ENCODE measurements at regions not wholly inside any gene's neighbourhood (a gene's known extent, or its start where the extent isn't known, plus 50 kb on each side); places are given as distances from the start of the nearest gene placed in this dataset.

DNA sequence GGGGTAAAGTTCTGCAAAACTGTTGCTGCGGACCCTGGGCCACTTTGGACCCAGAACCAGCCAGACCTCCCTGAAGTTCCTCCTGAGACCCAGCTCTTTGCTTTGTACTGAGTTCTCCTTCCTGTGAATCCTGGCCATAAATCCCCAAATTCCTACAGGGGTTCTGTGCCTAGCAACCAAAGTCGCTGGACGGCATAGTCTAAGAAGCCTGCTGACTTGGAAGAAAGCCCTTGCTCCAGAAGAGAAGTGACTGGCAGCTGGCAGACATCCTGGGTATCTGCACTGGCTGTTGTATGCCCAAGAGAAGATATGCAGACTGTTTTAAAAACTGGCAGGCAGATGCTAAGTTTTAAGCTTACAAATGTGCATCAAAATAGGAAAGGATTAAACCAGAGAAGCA is 99.9 kb upstream of the SLC24A4 start:
- no peaks in the 10 kb centered on the region for H3K4me1 ChIP-seq (ENCODE audit: insufficient read depth, low read length)
- ATAC-seq (ENCODE audit: poor library complexity) (no peak), DNase-seq (no peak)
- POLR2A ChIA-PET = no interaction called here
- H3K36me3 ChIP-seq (ENCODE audit: insufficient read depth, low read length) = no peaks in the 10 kb centered on the region
- Mint-ChIP-seq H3K9me3 (no peaks in the 10 kb centered on the region), H3K4me1 (ENCODE audit: low read depth) (no peaks in the 10 kb centered on the region), H3K27ac (no peak overlapping the region), H3K27me3 (no peaks in the 10 kb centered on the region), H3K36me3 (ENCODE audit: low read depth) (no peaks in the 10 kb centered on the region), H3K4me3 (no peak overlapping the region)
- no peaks in the 10 kb centered on the region for H3K9me3 ChIP-seq (ENCODE audit: control insufficient read depth in 1 of 2, insufficient read depth in 1 of 2, low read length in 2 of 2)
- H3K4me3 ChIP-seq (ENCODE audit: low read length) = no peak overlapping the region
- CTCF ChIA-PET = no interaction called here
- no peaks in the 10 kb centered on the region for H3K27me3 ChIP-seq (ENCODE audit: control insufficient read depth in 1 of 2, insufficient read depth in 2 of 2, low read length in 2 of 2)
- intact Hi-C loops (cut with DNase I, micrococcal nuclease) = no loop called here
- H3K27ac ChIP-seq (ENCODE audit: low read depth in 1 of 2, low read length in 2 of 2) = no peak overlapping the region
- TF ChIP-seq, protein P1, sequence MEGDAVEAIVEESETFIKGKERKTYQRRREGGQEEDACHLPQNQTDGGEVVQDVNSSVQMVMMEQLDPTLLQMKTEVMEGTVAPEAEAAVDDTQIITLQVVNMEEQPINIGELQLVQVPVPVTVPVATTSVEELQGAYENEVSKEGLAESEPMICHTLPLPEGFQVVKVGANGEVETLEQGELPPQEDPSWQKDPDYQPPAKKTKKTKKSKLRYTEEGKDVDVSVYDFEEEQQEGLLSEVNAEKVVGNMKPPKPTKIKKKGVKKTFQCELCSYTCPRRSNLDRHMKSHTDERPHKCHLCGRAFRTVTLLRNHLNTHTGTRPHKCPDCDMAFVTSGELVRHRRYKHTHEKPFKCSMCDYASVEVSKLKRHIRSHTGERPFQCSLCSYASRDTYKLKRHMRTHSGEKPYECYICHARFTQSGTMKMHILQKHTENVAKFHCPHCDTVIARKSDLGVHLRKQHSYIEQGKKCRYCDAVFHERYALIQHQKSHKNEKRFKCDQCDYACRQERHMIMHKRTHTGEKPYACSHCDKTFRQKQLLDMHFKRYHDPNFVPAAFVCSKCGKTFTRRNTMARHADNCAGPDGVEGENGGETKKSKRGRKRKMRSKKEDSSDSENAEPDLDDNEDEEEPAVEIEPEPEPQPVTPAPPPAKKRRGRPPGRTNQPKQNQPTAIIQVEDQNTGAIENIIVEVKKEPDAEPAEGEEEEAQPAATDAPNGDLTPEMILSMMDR (IDR thresholded peaks at IDR 0.05) = no peak

DNA sequence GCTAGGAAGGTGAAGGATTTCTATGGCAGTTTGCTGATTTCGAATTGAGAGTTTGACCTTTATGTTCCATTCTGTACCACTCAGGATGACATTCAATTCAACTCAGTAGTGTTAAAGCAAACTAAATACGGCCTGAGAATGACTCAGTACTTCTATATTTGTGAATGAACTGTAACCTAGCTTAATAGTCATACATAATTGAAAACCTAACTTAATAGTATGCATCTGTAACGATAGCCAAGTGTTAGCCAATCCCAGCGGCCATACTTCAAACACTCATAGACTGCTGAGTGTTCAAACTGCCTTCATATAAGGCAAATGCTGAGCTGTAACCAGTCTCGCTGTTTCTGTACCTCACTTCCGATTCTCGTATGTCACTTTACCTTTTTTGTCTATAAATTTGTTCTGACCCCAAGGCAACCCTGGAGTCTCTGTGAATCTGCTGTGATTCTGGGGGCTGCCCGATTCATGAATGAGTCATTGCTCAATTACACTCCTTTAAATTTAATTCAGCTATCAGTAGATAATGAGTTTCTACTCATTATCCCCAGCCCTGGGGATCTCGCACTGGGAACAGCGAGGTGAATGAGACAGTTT is 98.5 kb upstream of the SLC24A4 start:
- no peak overlapping the region for H3K4me3 Mint-ChIP-seq
- no peaks in the 10 kb centered on the region for H3K36me3 Mint-ChIP-seq (ENCODE audit: low read depth)
- H3K27ac Mint-ChIP-seq = no peak overlapping the region
- TF ChIP-seq, protein P1 (IDR thresholded peaks at IDR 0.05) = no peak
- intact Hi-C loops (cut with DNase I, micrococcal nuclease) = no loop called here
- H3K27me3 Mint-ChIP-seq = peaks cover 5% of the 10 kb centered on the region
- Histone ChIP-seq H3K9me3 (ENCODE audit: control insufficient read depth in 1 of 2, insufficient read depth in 1 of 2, low read length in 2 of 2) (no peaks in the 10 kb centered on the region), H3K4me3 (ENCODE audit: low read length) (no peak overlapping the region), H3K4me1 (ENCODE audit: insufficient read depth, low read length) (no peaks in the 10 kb centered on the region), H3K36me3 (ENCODE audit: insufficient read depth, low read length) (no peaks in the 10 kb centered on the region), H3K27me3 (ENCODE audit: control insufficient read depth in 1 of 2, insufficient read depth in 2 of 2, low read length in 2 of 2) (no peaks in the 10 kb centered on the region), H3K27ac (ENCODE audit: low read depth in 1 of 2, low read length in 2 of 2) (no peak overlapping the region)
- H3K9me3 Mint-ChIP-seq = no peaks in the 10 kb centered on the region
- ATAC-seq (ENCODE audit: poor library complexity) = no peak
- no peak for DNase-seq
- POLR2A ChIA-PET = no interaction called here
- H3K4me1 Mint-ChIP-seq (ENCODE audit: low read depth) = no peaks in the 10 kb centered on the region
- CTCF ChIA-PET = no interaction called here

DNA sequence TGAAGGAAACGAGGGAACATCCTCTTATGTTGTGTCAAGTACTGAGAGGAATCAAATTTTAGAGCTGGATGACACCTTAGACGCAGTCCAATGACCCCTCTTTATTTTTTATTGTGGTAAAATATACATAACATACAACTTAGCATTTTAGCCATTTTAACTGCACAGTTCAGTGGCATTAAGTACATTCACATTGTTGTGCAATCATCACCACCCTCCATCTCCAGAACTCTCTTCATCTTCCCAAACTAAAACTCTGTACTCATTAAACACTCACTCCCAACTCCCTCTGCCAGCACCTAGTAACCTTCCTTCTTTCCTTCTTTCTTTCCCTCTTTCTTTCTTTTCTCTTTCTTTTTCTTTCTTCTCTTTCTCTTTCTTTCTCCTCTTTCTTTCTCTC is 97.2 kb upstream of the SLC24A4 start:
- ChIA-PET CTCF (no interaction called here), POLR2A (no interaction called here)
- H3K27ac ChIP-seq (ENCODE audit: low read depth in 1 of 2, low read length in 2 of 2) = no peak overlapping the region
- no peaks in the 10 kb centered on the region for H3K36me3 ChIP-seq (ENCODE audit: insufficient read depth, low read length)
- no peak overlapping the region for H3K4me3 ChIP-seq (ENCODE audit: low read length)
- no peaks in the 10 kb centered on the region for H3K9me3 ChIP-seq (ENCODE audit: control insufficient read depth in 1 of 2, insufficient read depth in 1 of 2, low read length in 2 of 2)
- Mint-ChIP-seq H3K4me1 (ENCODE audit: low read depth) (no peaks in the 10 kb centered on the region), H3K36me3 (ENCODE audit: low read depth) (no peaks in the 10 kb centered on the region), H3K27me3 (peaks cover 15% of the 10 kb centered on the region), H3K9me3 (no peaks in the 10 kb centered on the region), H3K27ac (no peak overlapping the region), H3K4me3 (no peak overlapping the region)
- no peak for DNase-seq
- ATAC-seq (ENCODE audit: poor library complexity) = no peak
- intact Hi-C loops (cut with DNase I, micrococcal nuclease) = no loop called here
- TF ChIP-seq, protein P1 (IDR thresholded peaks at IDR 0.05) = no peak
- H3K27me3 ChIP-seq (ENCODE audit: control insufficient read depth in 1 of 2, insufficient read depth in 2 of 2, low read length in 2 of 2) = no peaks in the 10 kb centered on the region
- no peaks in the 10 kb centered on the region for H3K4me1 ChIP-seq (ENCODE audit: insufficient read depth, low read length)
